Hepatocyte (in vitro differentiated cells): ENCODE measurements at regions not wholly inside any gene's neighbourhood (a gene's known extent, or its start where the extent isn't known, plus 50 kb on each side); places are given as distances from the start of the nearest gene placed in this dataset.

ENCODE experiments used
- EZH2phosphoT487 ChIP-seq: fragments of 200-600 bp; sonication (generic); IDR thresholded peaks from one replicate; pipeline ENCODE4 v1.6.1; 2018; ENCODE audit warnings: antibody characterized with exemption, mild to moderate bottlenecking, low read depth, moderate library complexity; ENCODE audit not compliant: unreplicated experiment, severe bottlenecking
- TF ChIP-seq, protein P1 (sequence below): fragments of 200-600 bp; sonication (generic); IDR thresholded peaks from 2 replicates; pipeline ENCODE4 v1.5.1; 2016; ENCODE audit warnings: antibody characterized with exemption, mild to moderate bottlenecking; ENCODE audit not compliant: poor library complexity

DNA sequence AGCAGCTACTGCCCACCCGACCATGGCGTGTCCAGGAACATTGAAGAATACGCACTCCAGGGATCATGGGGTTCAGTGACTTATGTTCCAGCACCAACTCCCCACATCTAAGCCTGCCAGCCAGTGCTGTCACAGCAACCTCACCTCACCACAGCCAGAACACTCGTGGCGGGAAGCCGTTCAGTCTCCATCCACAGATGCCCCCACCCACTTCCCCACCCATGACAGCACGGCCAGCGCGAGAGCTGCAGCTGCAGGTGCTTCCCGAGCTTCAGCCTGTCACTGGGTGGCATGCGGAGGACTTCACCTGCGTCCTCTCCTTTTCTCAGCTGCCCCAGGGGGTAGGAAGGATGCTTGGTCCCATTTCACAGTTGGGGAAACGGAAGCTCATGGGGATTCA, 50.3 kb downstream of the RBFOX3 start:
- TF ChIP-seq, protein P1, sequence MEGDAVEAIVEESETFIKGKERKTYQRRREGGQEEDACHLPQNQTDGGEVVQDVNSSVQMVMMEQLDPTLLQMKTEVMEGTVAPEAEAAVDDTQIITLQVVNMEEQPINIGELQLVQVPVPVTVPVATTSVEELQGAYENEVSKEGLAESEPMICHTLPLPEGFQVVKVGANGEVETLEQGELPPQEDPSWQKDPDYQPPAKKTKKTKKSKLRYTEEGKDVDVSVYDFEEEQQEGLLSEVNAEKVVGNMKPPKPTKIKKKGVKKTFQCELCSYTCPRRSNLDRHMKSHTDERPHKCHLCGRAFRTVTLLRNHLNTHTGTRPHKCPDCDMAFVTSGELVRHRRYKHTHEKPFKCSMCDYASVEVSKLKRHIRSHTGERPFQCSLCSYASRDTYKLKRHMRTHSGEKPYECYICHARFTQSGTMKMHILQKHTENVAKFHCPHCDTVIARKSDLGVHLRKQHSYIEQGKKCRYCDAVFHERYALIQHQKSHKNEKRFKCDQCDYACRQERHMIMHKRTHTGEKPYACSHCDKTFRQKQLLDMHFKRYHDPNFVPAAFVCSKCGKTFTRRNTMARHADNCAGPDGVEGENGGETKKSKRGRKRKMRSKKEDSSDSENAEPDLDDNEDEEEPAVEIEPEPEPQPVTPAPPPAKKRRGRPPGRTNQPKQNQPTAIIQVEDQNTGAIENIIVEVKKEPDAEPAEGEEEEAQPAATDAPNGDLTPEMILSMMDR = no peak
- TF ChIP-seq EZH2phosphoT487 = no peak
